HCT116 (cell line): ENCODE measurements at regions not wholly inside any gene's neighbourhood (a gene's known extent, or its start where the extent isn't known, plus 50 kb on each side); places are given as distances from the start of the nearest gene placed in this dataset.

Experiments used
- ATAC-seq: fragments of 200-7000 bp; cut with Tn5 transposase; 2 replicates; pipeline ENCODE4 v1.9.1; 2020; ENCODE audit warnings: mild to moderate bottlenecking, moderate library complexity
- BruUV-seq: library from RNA; stranded (reverse); fragments of 400-500 nt; replicated peaks from 2 replicates; lab custom pipeline; 2021; lab: Mats Ljungman, UMichigan
- CTCF ChIA-PET: fragments of 300-600 bp; sonication (Branson Sonifier 250); formaldehyde crosslinking; loops from one replicate; lab custom pipeline; 2021; ENCODE audit warnings: antibody characterized with exemption; lab: Charles Lee
- POLR2A ChIA-PET: fragments of 300-600, 350-600 bp; sonication (Branson Sonifier 250); formaldehyde crosslinking; loops from one replicate; lab custom pipeline; 2021; ENCODE audit warnings: antibody characterized with exemption; lab: Charles Lee
- RAD21 ChIA-PET, 2 experiments: fragments of 300-600 bp; sonication (Branson Sonifier 250); formaldehyde crosslinking; loops; one replicate each; lab custom pipeline; 2023; ENCODE audit warnings: low total read pairs in 2 of 2; ENCODE audit not compliant: uncharacterized antibody in 2 of 2, unreplicated experiment in 2 of 2, low non-redundant PET in 1 of 2; lab: Charles Lee
- DNase-seq: peaks from one replicate; pipeline ENCODE4 v3.0.0-alpha.2; 2010; ENCODE audit warnings: low read depth, low spot score
- H2AFZ ChIP-seq: fragments of 200-600 bp; shearing (Covaris generic), sonication (generic); 2 replicates; pipeline ENCODE4 v1.6.1; 2017; ENCODE audit warnings: low read depth, mixed run types, mixed read lengths, antibody characterized with exemption, low read length; ENCODE audit not compliant: poor library complexity, severe bottlenecking
- H3K27ac ChIP-seq: 2 replicates; pipeline ENCODE4 v1.5.1; 2012; ENCODE audit warnings: low read depth, low read length
- H3K27me3 ChIP-seq: fragments of 200-600 bp; sonication (generic); 2 replicates; pipeline ENCODE4 v1.6.1; 2016; ENCODE audit warnings: mixed run types, low read length, mixed read lengths; ENCODE audit not compliant: insufficient read depth
- H3K36me3 ChIP-seq, 2 experiments: fragments of 200-500 bp in 1 of 2; fragments of 200-600 bp in 1 of 2; sonication (Bioruptor generic) in 1 of 2; sonication (generic) in 1 of 2; 2 replicates each; pipeline versions ENCODE4 v1.5.1 to v1.6.1; 2014 to 2016; ENCODE audit warnings: low read length in 2 of 2, inconsistent platforms in 1 of 2, mixed read lengths in 1 of 2, mixed run types in 1 of 2; ENCODE audit not compliant: insufficient read depth in 2 of 2, control insufficient read depth in 1 of 2
- H3K4me1 ChIP-seq, 2 experiments: fragments of 200-600 bp in 1 of 2; sonication (generic) in 1 of 2; 2 replicates each; pipeline versions ENCODE4 v1.5.1 to v1.6.1; 2012 to 2017; ENCODE audit warnings: low read length in 2 of 2, inconsistent platforms in 1 of 2, mild to moderate bottlenecking in 1 of 2, mixed read lengths in 1 of 2, mixed run types in 1 of 2, moderate library complexity in 1 of 2; ENCODE audit not compliant: insufficient read depth in 2 of 2, control insufficient read depth in 1 of 2
- H3K4me2 ChIP-seq: fragments of 200-600 bp; sonication (generic); 2 replicates; pipeline ENCODE4 v1.6.1; 2017; ENCODE audit warnings: mixed run types, low read length, mixed read lengths
- H3K4me3 ChIP-seq, 2 experiments: fragments of 200-600 bp in 1 of 2; sonication (generic) in 1 of 2; replicated peaks in 1 of 2; 2 replicates each; pipeline ENCODE4 v1.5.1; 2011 to 2016; ENCODE audit warnings: low read length in 2 of 2, control low read depth in 1 of 2, low read depth in 1 of 2, mild to moderate bottlenecking in 1 of 2, mixed read lengths in 1 of 2, mixed run types in 1 of 2
- H3K79me2 ChIP-seq: fragments of 200-600 bp; sonication (generic); 2 replicates; pipeline ENCODE4 v1.6.1; 2017; ENCODE audit warnings: mild to moderate bottlenecking, mixed run types, low read length, moderate library complexity, mixed read lengths; ENCODE audit not compliant: insufficient read depth
- H3K9ac ChIP-seq: fragments of 200-600 bp; sonication (generic); 2 replicates; pipeline ENCODE4 v1.6.1; 2016; ENCODE audit warnings: low read length, mixed read lengths
- H3K9me2 ChIP-seq: fragments of 200-600 bp; sonication (generic), shearing (Covaris generic); 2 replicates; pipeline ENCODE4 v1.6.1; 2017; ENCODE audit warnings: mixed run types, mild to moderate bottlenecking, moderate library complexity; ENCODE audit not compliant: insufficient read depth
- H3K9me3 ChIP-seq, 2 experiments: fragments of 200-500 bp in 1 of 2; fragments of 200-600 bp in 1 of 2; sonication (Bioruptor generic) in 1 of 2; sonication (generic) in 1 of 2; 2 replicates each; pipeline ENCODE4 v1.6.1; 2014 to 2017; ENCODE audit warnings: low read length in 2 of 2, mixed read lengths in 2 of 2, inconsistent platforms in 1 of 2, low read depth in 1 of 2, mild to moderate bottlenecking in 1 of 2, mixed run types in 1 of 2, moderate library complexity in 1 of 2; ENCODE audit not compliant: control insufficient read depth in 1 of 2, insufficient read depth in 1 of 2
- H4K20me1 ChIP-seq: fragments of 200-600 bp; sonication (generic), shearing (Covaris generic); 2 replicates; pipeline ENCODE4 v1.6.1; 2017; ENCODE audit warnings: mixed run types, mild to moderate bottlenecking, moderate library complexity; ENCODE audit not compliant: insufficient read depth
- ATF3 ChIP-seq: IDR thresholded peaks from 2 replicates; pipeline ENCODE4 v1.6.1; 2012
- CBX3 ChIP-seq: IDR thresholded peaks from 2 replicates; pipeline ENCODE4 v1.6.1; 2012; ENCODE audit warnings: low read depth
- CEBPB ChIP-seq: IDR thresholded peaks from 2 replicates; pipeline ENCODE4 v1.6.1; 2012; ENCODE audit warnings: low read depth
- CTCF ChIP-seq, 3 experiments: fragments of 200-600 bp in 1 of 3; sonication (generic) in 1 of 3; IDR thresholded peaks in 2 of 3; conservative IDR thresholded peaks in 1 of 3; 2 replicates each; pipeline ENCODE4 v1.5.1; 2012 to 2017; ENCODE audit warnings: low read depth in 2 of 3, low read length in 2 of 3, antibody characterized with exemption in 1 of 3, borderline replicate concordance in 1 of 3, control low read depth in 1 of 3, mild to moderate bottlenecking in 1 of 3, mixed read lengths in 1 of 3, mixed run types in 1 of 3, moderate library complexity in 1 of 3; ENCODE audit not compliant: insufficient read depth in 1 of 3
- ELF1 ChIP-seq: IDR thresholded peaks from 2 replicates; pipeline ENCODE4 v1.6.1; 2012; ENCODE audit warnings: low read depth, borderline replicate concordance
- EZH2 ChIP-seq: fragments of 200-600 bp; sonication (generic); IDR thresholded peaks from 2 replicates; pipeline ENCODE4 v1.6.1; 2017; ENCODE audit warnings: antibody characterized with exemption, mixed run types
- EZH2phosphoT487 ChIP-seq: fragments of 200-600 bp; IDR thresholded peaks from 2 replicates; pipeline ENCODE4 v1.6.1; 2018; ENCODE audit warnings: antibody characterized with exemption, borderline replicate concordance
- POLR2A ChIP-seq: IDR thresholded peaks from 2 replicates; pipeline ENCODE4 v1.7.0; 2011; ENCODE audit warnings: borderline replicate concordance; ENCODE audit not compliant: insufficient read depth, insufficient read length; ENCODE audit errors: extremely low read depth
- POLR2AphosphoS5 ChIP-seq: IDR thresholded peaks from 2 replicates; pipeline ENCODE4 v1.6.1; 2011; ENCODE audit warnings: mild to moderate bottlenecking, low read depth, low read length, moderate library complexity
- RAD21 ChIP-seq: IDR thresholded peaks from 2 replicates; pipeline ENCODE4 v1.6.1; 2012; ENCODE audit warnings: low read depth, mild to moderate bottlenecking
- SIN3A ChIP-seq: IDR thresholded peaks from 2 replicates; pipeline ENCODE4 v1.6.1; 2012; ENCODE audit warnings: low read depth
- SP1 ChIP-seq: IDR thresholded peaks from 2 replicates; pipeline ENCODE4 v1.6.1; 2012; ENCODE audit warnings: low read depth
- SRF ChIP-seq: IDR thresholded peaks from 2 replicates; pipeline ENCODE4 v1.6.1; 2012; ENCODE audit warnings: low read depth
- YY1 ChIP-seq: IDR thresholded peaks from 2 replicates; pipeline ENCODE4 v1.6.1; 2011; ENCODE audit warnings: low read length, low read depth, moderate library complexity, mild to moderate bottlenecking; ENCODE audit not compliant: insufficient replicate concordance; ENCODE audit errors: extremely low read depth
- ZBTB33 ChIP-seq: IDR thresholded peaks from 2 replicates; pipeline ENCODE4 v1.6.1; 2011; ENCODE audit warnings: mild to moderate bottlenecking, low read length, moderate library complexity; ENCODE audit not compliant: insufficient replicate concordance; ENCODE audit errors: extremely low read depth
- ZFX ChIP-seq: fragments of 450-650 bp; IDR thresholded peaks from 2 replicates; pipeline ENCODE4 v1.6.1; 2017
- ZNF274 ChIP-seq: fragments of 200-500 bp; sonication (Bioruptor generic); IDR thresholded peaks from 2 replicates; pipeline ENCODE4 v1.6.1; 2014; ENCODE audit warnings: mild to moderate bottlenecking, low read depth, low read length, inconsistent platforms
- intact Hi-C: fragments of 100-400 bp; cut with micrococcal nuclease; formaldehyde crosslinking; loops from 2 replicates; pipeline ENCODE4 v1.10.0; 2022

GRCh38 chr2:217177720-217178119 is 317.9 kb upstream of the TNP1 start:
- RAD21 ChIA-PET: no interaction called here
- Histone ChIP-seq H3K4me1 (no peaks in the 10 kb centered on the region), H3K27me3 (no peaks in the 10 kb centered on the region; the same call in 1 of the 2 replicates), H3K79me2 (no peaks in the 10 kb centered on the region), H3K27ac (no peak overlapping the region), H3K4me2 (no peak overlapping the region), H3K4me3 (no peak overlapping the region), H3K9ac (no peak overlapping the region), H2AFZ (no peak overlapping the region), H4K20me1 (no peaks in the 10 kb centered on the region), H3K9me3 (peaks cover 0 to 4% of the 10 kb centered on the region in 2 experiments; a peak in 1 of 4 replicates), H3K9me2 (no peaks in the 10 kb centered on the region), H3K36me3 (no peaks in the 10 kb centered on the region)
- DNase-seq: no peak
- BruUV-seq: no TSS peak
- POLR2A ChIA-PET: no interaction called here
- ATAC-seq: no peak
- intact Hi-C loops: no loop called here
- no peak for TF ChIP-seq CEBPB
- TF ChIP-seq ATF3: no peak
- TF ChIP-seq SRF: no peak
- no peak for TF ChIP-seq POLR2A
- no peak for TF ChIP-seq CTCF (IDR thresholded peaks at IDR 0.05 in 2 of 3, conservative IDR thresholded peaks at IDR 0.05 in 1 of 3; ENCODE audit: borderline replicate concordance in 1 of 3, insufficient read depth in 1 of 3, low read depth in 2 of 3, low read length in 2 of 3)
- TF ChIP-seq SP1: no peak
- no peak for TF ChIP-seq RAD21
- TF ChIP-seq POLR2AphosphoS5: no peak
- no peak for TF ChIP-seq ZBTB33
- no peak for TF ChIP-seq YY1
- TF ChIP-seq ZFX: no peak
- no peak for TF ChIP-seq EZH2phosphoT487
- TF ChIP-seq SIN3A: no peak
- TF ChIP-seq ELF1: no peak
- no peak for TF ChIP-seq CBX3
- no peak for TF ChIP-seq EZH2
- no peak for TF ChIP-seq ZNF274
- CTCF ChIA-PET: no interaction called here
